Fibroblast of peridontal ligament (primary cell): ENCODE measurements at regions not wholly inside any gene's neighbourhood (a gene's known extent, or its start where the extent isn't known, plus 50 kb on each side); places are given as distances from the start of the nearest gene placed in this dataset.
A peak's percentile ranks its signal among the peaks of the same experiment; 100 is the strongest.

Experiments
- DNase-seq: peaks from one replicate; pipeline ENCODE4 v3.0.0-alpha.2; 2010; ENCODE audit errors: extremely low read depth

GRCh38 chr15:77796046-77796729 lies 163.5 kb upstream of the LINGO1 start:
- DNase-seq: no peak

- DNase-seq: no peak
These were observed 162.7 kb upstream of the LINGO1 start for GRCh38 chr15:77795446-77795845.

- no peak for DNase-seq
These were observed 159.2 kb upstream of the LINGO1 start for GRCh38 chr15:77791941-77792340.

DNA sequence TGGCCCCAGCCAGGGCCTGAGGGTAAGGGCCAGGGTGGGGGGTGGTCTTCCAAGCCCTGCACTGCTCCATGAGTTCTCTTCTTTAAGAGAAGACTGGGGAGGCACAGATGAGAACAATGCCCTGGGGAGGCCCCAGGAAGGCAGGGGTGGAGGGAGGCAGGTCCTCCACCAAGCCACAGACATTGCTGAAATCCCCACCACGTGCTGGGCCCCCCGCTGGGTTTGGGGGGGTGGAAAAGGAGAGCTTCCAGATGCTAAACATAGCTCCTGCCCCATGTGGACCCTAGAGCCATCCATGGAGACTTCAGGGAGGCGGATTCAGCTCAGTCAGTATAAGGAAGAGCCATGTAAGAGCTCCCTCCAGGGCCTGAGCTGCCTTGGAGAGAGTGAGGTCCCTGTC lies 157.8 kb upstream of the LINGO1 start:
- no peak for DNase-seq

GRCh38 chr15:77786956-77787355 lies 154.2 kb upstream of the LINGO1 start:
- DNase-seq: no peak

DNA sequence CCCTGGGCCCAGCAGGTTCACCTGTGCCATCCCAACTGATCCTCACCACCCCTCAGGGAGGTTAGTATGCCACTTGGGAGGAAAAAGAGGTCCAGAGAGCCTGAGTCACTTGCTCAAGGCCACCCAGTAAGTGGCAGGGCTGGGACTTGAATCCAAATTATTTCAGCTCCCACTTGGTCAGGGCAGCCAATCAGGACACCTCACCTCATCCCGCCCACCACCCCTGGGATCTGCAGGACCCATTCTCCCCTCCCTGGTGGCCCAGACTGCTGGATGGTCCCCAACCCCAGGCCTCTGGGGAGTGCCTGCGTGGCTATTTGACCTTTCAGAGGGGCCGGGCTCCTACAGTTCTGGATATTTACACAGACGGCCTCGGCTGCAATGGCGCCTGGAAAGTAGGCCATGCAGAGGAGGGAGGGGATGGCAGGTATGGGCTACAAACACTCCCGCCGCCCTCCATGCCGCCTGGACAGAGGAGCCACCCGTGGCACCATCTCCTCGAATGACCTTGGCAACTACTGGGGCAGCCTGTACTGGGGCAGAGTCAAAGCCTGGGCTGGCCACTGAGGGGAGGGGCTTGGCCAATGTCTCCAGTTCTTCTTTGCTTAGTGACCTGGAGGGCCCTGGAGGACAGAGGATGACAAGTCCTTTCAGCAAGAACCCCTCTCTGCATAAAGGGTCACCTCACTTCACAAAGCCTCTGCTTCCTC lies 153.6 kb upstream of the LINGO1 start:
- DNase-seq: no peak

- DNase-seq: peak; percentile 2
These were observed 151.9 kb upstream of the LINGO1 start for GRCh38 chr15:77784361-77785292.

DNA sequence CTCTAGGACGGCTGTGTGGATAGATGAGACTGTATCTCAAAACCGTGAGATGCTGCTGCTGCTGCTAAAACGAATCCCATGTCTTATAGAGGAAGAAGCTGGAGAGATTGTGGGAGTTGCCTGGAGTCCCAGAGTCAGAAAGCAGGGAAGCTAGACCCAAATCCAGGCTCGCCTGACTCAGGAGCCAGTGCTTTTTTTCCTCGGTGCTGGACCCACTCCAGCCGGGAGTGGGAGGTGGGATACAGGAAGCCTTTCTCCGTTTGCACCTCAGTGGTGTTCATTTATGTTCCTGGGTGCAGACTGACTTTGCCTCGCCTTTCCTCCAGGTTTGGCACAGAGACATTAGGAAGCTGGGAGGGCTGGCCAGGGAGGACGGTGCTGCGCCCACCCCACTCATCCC lies 150.9 kb upstream of the LINGO1 start:
- DNase-seq: no peak

- DNase-seq: no peak
These were observed 150.0 kb upstream of the LINGO1 start for GRCh38 chr15:77782691-77783090.

DNA sequence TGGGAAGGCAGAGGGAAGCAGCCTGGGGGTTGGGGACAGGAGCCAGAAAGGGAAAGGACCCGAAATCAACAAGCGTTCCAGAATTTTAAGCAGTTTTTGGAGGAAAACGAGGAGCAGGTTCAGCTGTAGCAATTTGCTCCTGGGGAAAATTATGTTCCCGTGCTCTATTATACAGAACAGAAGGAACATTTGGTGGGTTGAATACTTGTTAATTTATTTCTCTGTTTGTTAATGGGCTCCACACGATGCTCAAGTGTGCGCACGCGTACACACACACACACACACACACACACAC lies 149.2 kb upstream of the LINGO1 start:
- no peak for DNase-seq

DNA sequence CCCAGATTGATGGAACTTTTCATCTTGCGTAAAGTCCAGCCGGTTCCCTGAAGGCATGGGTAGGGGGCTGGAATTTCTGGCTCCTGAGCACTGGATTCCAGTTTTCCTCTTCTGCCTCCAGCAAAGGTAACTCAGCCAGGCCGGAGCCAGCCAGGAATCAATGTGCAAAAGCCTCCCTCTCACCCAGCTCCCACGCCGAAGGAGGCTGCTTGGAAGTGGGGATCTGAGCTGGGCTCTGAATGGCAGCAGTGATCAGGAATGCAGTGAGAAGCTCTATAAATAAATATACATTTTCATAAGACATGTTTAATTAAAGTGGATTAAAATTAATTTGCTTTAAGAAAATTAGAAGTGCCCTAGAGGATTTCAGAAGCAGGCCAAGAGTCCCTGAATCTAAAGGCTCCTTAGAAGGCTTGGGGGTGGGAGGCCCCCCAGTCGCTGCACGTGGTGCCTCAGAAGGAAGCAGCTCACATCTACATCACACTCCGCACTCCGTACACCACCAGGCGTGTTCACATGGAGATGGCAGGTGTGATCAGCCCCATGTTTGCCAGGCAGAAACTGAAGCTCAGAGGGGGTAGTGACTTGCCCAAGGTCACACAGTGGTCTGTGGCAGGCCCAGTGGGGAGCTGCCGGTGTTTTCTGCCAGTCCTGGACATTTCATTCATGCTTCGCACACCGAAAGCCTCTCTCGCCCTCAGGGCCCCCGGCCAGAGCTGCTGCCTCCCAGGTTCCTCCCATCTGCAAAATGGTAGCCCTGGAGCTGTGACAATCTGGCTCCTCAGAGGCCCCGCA lies 148.6 kb upstream of the LINGO1 start:
- DNase-seq: no peak

DNA sequence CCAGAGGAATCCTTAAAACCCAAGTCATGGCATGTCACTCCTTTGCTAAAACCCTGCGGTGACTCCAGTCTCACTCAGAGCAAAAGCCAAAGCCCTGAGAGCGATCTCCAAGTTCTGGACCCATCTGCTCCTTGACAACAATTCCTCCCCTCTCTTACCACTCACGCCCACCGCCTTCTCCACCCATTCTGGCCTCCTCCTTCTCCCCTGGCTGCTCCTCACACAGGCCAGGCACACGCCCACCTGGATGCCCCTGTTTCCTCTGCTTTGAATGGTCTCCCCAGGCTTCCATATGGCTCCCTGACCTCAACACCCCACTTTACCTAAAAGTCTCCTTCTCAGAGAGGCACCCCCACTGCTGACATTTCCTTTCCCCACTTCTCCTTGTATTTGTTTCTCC lies 146.1 kb upstream of the LINGO1 start:
- no peak for DNase-seq

DNA sequence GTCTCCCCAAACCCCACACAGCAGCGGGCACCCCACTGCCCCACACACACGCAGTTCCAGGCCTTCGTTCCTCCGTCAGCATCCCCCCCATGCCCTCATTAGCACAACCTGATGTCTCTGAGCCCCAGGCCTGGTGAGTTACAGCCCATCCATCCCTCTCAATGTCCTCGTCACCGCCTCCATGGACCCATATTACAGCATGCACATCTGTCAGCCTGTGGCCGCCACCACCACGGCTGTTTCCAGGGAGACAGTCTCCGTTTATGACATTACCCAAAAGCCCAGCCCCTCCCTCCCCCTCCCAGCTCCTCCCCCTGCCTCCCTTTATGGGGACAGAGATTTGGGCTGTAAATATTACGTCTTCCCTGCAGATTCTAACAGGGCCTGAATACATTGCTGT lies 143.1 kb upstream of the LINGO1 start:
- DNase-seq: no peak

DNA sequence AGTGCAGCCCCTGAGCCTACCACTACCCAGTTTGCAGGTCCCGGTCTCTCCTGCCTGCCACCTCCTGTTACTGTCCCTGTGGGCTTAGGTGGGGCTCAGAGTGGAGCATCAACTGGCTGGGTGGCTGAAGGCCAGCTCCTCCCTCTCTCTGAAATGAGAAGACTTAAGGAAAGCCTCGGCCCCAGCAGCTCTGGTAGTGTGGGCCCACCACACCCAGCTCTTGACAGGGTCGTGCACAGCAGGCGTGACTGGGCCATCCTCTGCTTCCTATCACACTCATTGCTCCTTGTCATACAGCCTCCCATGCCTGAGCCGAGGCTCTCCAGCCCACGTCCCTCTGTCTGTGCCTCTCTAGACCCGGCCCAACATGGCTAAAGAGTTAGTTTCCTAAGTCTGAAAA lies 142.7 kb upstream of the LINGO1 start:
- no peak for DNase-seq

- DNase-seq: no peak
These were observed 141.6 kb upstream of the LINGO1 start for GRCh38 chr15:77774350-77774749.

- DNase-seq: no peak
These were observed 141.2 kb upstream of the LINGO1 start for GRCh38 chr15:77773903-77774302.

DNA sequence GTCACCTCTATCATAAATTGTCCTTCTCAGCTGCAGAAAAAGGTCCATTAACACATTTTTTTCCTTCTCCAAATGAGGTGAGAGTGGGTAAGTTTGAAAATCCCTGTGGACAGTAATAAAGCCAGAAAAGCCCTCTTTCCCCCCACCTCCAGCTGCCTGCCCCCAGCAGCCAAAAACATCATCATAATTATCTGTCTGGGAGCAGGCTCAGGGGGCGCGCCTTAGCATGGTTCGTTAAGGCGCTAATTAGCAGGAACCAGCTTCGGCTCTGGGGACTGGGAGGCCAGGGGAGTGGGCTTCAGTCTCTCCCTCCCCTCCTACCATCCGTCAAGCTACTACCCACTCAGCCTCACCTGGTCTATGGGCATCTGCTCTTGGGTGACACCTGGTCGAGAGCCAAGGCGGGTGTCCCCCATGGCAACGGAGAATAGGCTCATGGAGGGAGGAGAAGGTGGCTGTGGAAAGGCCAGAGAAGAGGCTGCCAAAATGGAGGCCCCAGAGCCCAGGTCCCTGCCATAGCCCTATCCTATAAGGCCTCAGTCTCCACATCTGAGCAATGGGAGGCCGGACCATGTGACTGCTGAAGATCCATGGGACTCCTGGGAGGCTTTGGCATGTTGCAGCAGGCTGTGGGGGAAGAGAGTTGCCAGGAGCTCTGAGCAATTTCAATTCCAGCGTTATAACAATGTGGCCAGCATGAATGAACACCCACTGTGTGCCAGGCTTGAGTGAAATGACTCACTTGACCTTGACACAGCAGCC lies 140.1 kb upstream of the LINGO1 start:
- DNase-seq: no peak

- DNase-seq: no peak
These were observed 138.9 kb upstream of the LINGO1 start for GRCh38 chr15:77771616-77772015.

DNA sequence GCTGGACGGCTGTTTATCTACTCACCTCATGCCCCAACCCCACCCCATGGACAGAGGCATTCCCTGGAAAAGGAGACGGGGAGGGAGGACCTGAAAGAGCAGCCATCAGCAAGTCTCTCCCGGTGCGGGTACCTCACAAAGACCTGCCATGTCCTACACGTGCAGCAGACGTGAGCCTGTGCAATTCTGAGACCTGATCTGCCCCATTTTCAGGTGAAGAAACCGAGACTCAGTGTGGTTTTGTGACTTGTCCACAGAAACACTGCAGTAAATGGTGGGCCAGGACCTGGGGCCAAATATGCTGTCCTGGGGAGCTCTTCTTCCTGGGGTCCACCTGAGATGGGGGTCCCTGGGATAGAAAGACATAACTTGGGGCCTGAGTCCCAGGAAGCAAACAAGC lies 137.0 kb upstream of the LINGO1 start:
- no peak for DNase-seq

DNA sequence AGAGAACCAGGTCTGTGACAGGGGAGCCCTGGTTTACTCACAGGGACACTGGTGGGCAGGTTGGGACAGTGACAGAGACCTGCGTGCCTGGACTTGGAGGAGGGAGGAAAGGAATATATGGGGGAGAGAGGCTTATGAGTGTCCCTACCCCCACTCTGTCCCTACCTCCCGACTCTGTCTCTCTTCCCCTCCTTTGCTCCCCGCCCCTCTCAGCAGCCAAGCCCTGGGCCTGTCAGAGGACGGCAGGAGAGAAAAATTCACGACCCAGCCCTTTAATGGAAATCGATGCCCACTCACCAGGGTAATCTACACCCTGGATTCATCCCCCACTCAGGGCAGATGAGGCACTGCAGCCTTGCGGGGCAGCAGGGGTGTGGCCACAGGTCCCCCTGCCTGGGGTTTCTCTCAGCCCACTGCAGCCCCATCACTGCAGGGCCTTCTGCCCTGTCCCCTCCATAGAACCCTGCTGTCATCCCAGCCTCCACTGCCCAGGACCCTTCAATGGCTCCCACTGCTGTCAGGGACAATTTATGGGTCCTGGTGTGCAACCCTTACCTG lies 135.9 kb upstream of the LINGO1 start:
- no peak for DNase-seq

DNA sequence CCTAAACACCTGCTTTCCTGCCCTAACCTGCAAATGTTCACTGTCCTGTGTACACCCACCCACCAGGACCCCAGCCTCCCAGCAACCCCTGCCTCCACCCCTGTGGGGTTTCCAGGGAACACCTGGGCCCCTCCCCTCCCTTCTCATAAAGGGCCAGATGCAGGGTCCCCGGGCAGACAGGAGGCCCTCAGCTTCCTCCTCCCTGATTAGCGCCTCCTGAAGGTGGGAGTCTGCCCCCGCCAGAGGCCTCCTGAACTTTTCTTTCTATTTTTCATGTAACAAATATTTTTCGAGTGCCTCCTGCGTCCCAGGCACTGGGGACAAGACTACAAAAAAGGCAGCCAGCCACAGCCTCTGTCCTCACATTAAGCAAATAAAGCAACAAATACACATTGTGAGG lies 135.4 kb upstream of the LINGO1 start:
- DNase-seq: no peak
